Mesodermal cell (in vitro differentiated cells): ENCODE measurements at regions not wholly inside any gene's neighbourhood (a gene's known extent, or its start where the extent isn't known, plus 50 kb on each side); places are given as distances from the start of the nearest gene placed in this dataset.
"Not testable (repeated sequence)": the region's sequence is repeated elsewhere in the genome, so short reads cannot be mapped to it uniquely, and the experiment has no call there.

Source experiments
- H3K27ac ChIP-seq: 2 replicates; pipeline ENCODE4 v1.7.0; 2013; ENCODE audit warnings: mild to moderate bottlenecking, low read depth, low read length, moderate library complexity; ENCODE audit not compliant: severe bottlenecking
- H3K36me3 ChIP-seq: 2 replicates; pipeline ENCODE4 v1.7.1; 2013; ENCODE audit warnings: mild to moderate bottlenecking, low read length, moderate library complexity; ENCODE audit not compliant: control insufficient read depth, insufficient read depth
- H3K4me1 ChIP-seq: one replicate; pipeline ENCODE4 v1.7.1; 2013; ENCODE audit warnings: mild to moderate bottlenecking, low read length; ENCODE audit not compliant: insufficient read depth, control insufficient read depth, poor library complexity, severe bottlenecking
- H3K4me3 ChIP-seq: 2 replicates; pipeline ENCODE4 v1.7.0; 2013; ENCODE audit warnings: low read length, control low read depth, mild to moderate bottlenecking; ENCODE audit not compliant: insufficient read depth, poor library complexity, severe bottlenecking; ENCODE audit errors: extremely low read depth
- H3K9me3 ChIP-seq: 2 replicates; pipeline ENCODE4 v1.7.1; 2013; ENCODE audit warnings: mild to moderate bottlenecking, low read length, moderate library complexity; ENCODE audit not compliant: control insufficient read depth
- WGBS, 2 experiments: methylation state at CpG; one replicate each; pipeline ENCODE4 v1.1.5; 2013; ENCODE audit warnings: missing lambda C conversion rate in 2 of 2; ENCODE audit not compliant: insufficient coverage in 2 of 2; 5-methylcytosine and 5-hydroxymethylcytosine counted together

GRCh38 chr7:149605696-149606095 lies 108.1 kb upstream of the ZNF746 start:
- Histone ChIP-seq H3K27ac (no peak overlapping the region), H3K9me3 (no peaks in the 10 kb centered on the region), H3K36me3 (peaks cover 81% of the 10 kb centered on the region), H3K4me3 (no peak overlapping the region), H3K4me1 (no peaks in the 10 kb centered on the region)
- 91 to 93% methylated on average over 6 of the region's 6 CpGs for WGBS, 2 experiments

GRCh38 chr7:149604521-149604920 lies 106.9 kb upstream of the ZNF746 start:
- WGBS, 2 experiments: 83 to 100% methylated on average over 2 to 3 of the region's 4 CpGs
- Histone ChIP-seq H3K4me1 (no peaks in the 10 kb centered on the region), H3K36me3 (peaks cover 78% of the 10 kb centered on the region)

GRCh38 chr7:149600669-149601330 lies 103.2 kb upstream of the ZNF746 start:
- WGBS, 2 experiments: 91 to 94% methylated on average over 16 to 17 of the region's 21 CpGs
- H3K9me3 ChIP-seq, H3K4me3 ChIP-seq, H3K4me1 ChIP-seq, H3K27ac ChIP-seq: not testable (repeated sequence)
- H3K36me3 ChIP-seq: peaks cover 76% of the 10 kb centered on the region

More at GRCh38 chr7:149604521-149604920, 106.9 kb upstream of the ZNF746 start:
- no peaks in the 10 kb centered on the region for H3K9me3 ChIP-seq
- H3K27ac ChIP-seq: no peak overlapping the region
- H3K4me3 ChIP-seq: no peak overlapping the region

GRCh38 chr7:149599636-149600206 lies 102.1 kb upstream of the ZNF746 start:
- no peaks in the 10 kb centered on the region for H3K9me3 ChIP-seq
- no peak overlapping the region for H3K4me3 ChIP-seq
- H3K4me1 ChIP-seq: no peaks in the 10 kb centered on the region
- 91 to 96% methylated on average over 4 to 7 of the region's 7 CpGs for WGBS, 2 experiments
- no peak overlapping the region for H3K27ac ChIP-seq
- peaks cover 80% of the 10 kb centered on the region for H3K36me3 ChIP-seq

- no peaks in the 10 kb centered on the region for H3K4me1 ChIP-seq
- H3K27ac ChIP-seq: no peak overlapping the region
- H3K36me3 ChIP-seq: peaks cover 81% of the 10 kb centered on the region
- no peaks in the 10 kb centered on the region for H3K9me3 ChIP-seq
- WGBS, 2 experiments: 83% methylated on average over 1 of the region's 1 CpG; no CpG with 5 or more reads in 1 of the 2 experiments
- H3K4me3 ChIP-seq: no peak overlapping the region
Observed at GRCh38 chr7:149598721-149599308, 101.2 kb upstream of the ZNF746 start.

GRCh38 chr7:149597789-149598188 lies 100.2 kb upstream of the ZNF746 start:
- H3K4me1 ChIP-seq, H3K27ac ChIP-seq, H3K9me3 ChIP-seq, H3K4me3 ChIP-seq: not testable (repeated sequence)
- 92 to 100% methylated on average over 2 of the region's 2 CpGs for WGBS, 2 experiments
- H3K36me3 ChIP-seq: peaks cover 78% of the 10 kb centered on the region

- Histone ChIP-seq H3K27ac (no peak overlapping the region), H3K36me3 (peaks cover 83% of the 10 kb centered on the region), H3K4me1 (no peaks in the 10 kb centered on the region), H3K9me3 (no peaks in the 10 kb centered on the region), H3K4me3 (no peak overlapping the region)
- WGBS, 2 experiments: 94 to 100% methylated on average over 2 of the region's 2 CpGs
Observed at GRCh38 chr7:149595541-149595940, 97.9 kb upstream of the ZNF746 start.

GRCh38 chr7:149595078-149595477 lies 97.5 kb upstream of the ZNF746 start:
- H3K9me3 ChIP-seq: no peaks in the 10 kb centered on the region
- H3K27ac ChIP-seq: no peak overlapping the region
- 92 to 94% methylated on average over 4 of the region's 4 CpGs for WGBS, 2 experiments
- H3K36me3 ChIP-seq: peaks cover 86% of the 10 kb centered on the region
- H3K4me3 ChIP-seq: no peak overlapping the region
- no peaks in the 10 kb centered on the region for H3K4me1 ChIP-seq

GRCh38 chr7:149588930-149589329 lies 91.3 kb upstream of the ZNF746 start:
- WGBS, 2 experiments: 100% methylated on average over 1 of the region's 1 CpG
- Histone ChIP-seq H3K36me3 (peaks cover 95% of the 10 kb centered on the region), H3K4me1 (no peaks in the 10 kb centered on the region), H3K9me3 (peaks cover 5% of the 10 kb centered on the region), H3K27ac (no peak overlapping the region), H3K4me3 (no peak overlapping the region)

GRCh38 chr7:149586646-149587645 lies 89.3 kb upstream of the ZNF746 start:
- 91 to 100% methylated on average over 3 to 8 of the region's 10 CpGs for WGBS, 2 experiments
- H3K36me3 ChIP-seq: peaks cover 98% of the 10 kb centered on the region
- no peak overlapping the region for H3K27ac ChIP-seq
- H3K4me3 ChIP-seq: no peak overlapping the region
- peaks cover 5% of the 10 kb centered on the region for H3K9me3 ChIP-seq
- H3K4me1 ChIP-seq: no peaks in the 10 kb centered on the region
